C4-2B (cell line): ENCODE measurements at regions not wholly inside any gene's neighbourhood (a gene's known extent, or its start where the extent isn't known, plus 50 kb on each side); places are given as distances from the start of the nearest gene placed in this dataset.

Experiments
- CTCF ChIP-seq: fragments of 450-650 bp; conservative IDR thresholded peaks from 2 replicates; pipeline ENCODE4 v1.5.1; 2017; ENCODE audit warnings: mild to moderate bottlenecking
- ZFX ChIP-seq: fragments of 450-650 bp; IDR thresholded peaks from 2 replicates; pipeline ENCODE4 v1.6.1; 2017

GRCh38 chr10:28434063-28434462 lies 98.9 kb upstream of the WAC start:
- no peak for TF ChIP-seq CTCF
- no peak for TF ChIP-seq ZFX
